ENCODE measurements at regions not wholly inside any gene's neighbourhood (a gene's known extent, or its start where the extent isn't known, plus 50 kb on each side); places are given as distances from the start of the nearest gene placed in this dataset.

DNA sequence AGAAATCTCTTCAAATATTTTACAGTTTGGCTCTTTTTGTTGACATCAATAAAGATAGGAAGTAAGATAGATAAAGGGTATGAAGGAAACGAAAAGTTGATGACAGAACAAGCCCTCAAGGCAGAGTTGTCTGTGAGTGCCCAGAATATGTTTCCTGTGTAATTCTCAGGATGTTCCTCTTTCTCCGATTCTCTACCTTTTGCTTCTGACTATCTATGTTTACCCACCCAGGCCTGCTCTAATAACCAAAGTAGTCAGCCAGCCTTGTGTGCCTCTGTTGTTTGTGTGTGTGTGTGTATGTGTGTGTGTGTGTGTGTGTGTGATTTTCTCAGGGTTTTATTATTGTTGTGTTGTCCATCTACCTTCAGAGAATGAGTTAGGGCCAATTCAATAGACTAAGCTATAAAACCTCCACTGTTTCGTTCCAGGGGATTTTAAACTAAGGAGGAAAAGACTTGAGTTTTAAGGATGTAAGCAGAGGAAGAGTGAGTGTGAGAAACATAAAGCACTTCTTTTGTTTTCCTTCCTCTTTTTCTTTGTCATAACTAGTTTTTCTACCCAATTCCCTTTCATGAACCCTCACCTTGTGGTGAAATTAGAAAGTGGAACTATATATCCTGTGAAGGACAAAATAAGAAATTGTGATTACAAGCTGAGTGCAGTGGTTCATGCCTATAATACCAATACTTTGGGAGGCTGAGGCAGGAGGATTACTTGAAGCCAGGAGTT lies 627.4 kb upstream of the NR5A2 start:
- no peaks in the 10 kb centered on the region for H3K36me3 ChIP-seq (ENCODE audit: control insufficient read depth in 2 of 2, insufficient read depth in 1 of 2, low read length in 2 of 2)
- CTCF ChIA-PET, result interaction anchor here (0.6 kb wide), 1 partner anchor 460 kb away, joined by 6 read pairs; no protein-coding TSS in a partner anchor
- no peak overlapping the region for H3K27ac ChIP-seq (ENCODE audit: extremely low read depth, low read depth, low read length)
- no peak overlapping the region for H3K4me3 ChIP-seq (ENCODE audit: low read depth, low read length)
- POLR2A ChIA-PET, result no interaction called here
- no peaks in the 10 kb centered on the region for H3K4me1 ChIP-seq (ENCODE audit: control insufficient read depth, insufficient read depth, low read length)
- H3K9me3 ChIP-seq (ENCODE audit: control insufficient read depth, insufficient read depth, low read depth, low read length), result no peaks in the 10 kb centered on the region
- TF ChIP-seq ZNF660 (tag by site-specific recombination; IDR thresholded peaks at IDR 0.05), result no peak
- TF ChIP-seq KLF10 (tag by site-specific recombination; IDR thresholded peaks at IDR 0.05), result no peak
- no peak for TF ChIP-seq KLF16 (tag by site-specific recombination; IDR thresholded peaks at IDR 0.05)
- TF ChIP-seq ZNF354C (tag by site-specific recombination; IDR thresholded peaks at IDR 0.05; ENCODE audit: borderline replicate concordance, low read depth), result no peak
- TF ChIP-seq ZNF404 (tag by site-specific recombination; IDR thresholded peaks at IDR 0.05), result no peak
- TF ChIP-seq ZNF549 (tag by site-specific recombination; IDR thresholded peaks at IDR 0.05), result no peak
- no peak for TF ChIP-seq ZNF610 (tag by site-specific recombination; IDR thresholded peaks at IDR 0.05; ENCODE audit: borderline replicate concordance)
- TF ChIP-seq, protein P1, sequence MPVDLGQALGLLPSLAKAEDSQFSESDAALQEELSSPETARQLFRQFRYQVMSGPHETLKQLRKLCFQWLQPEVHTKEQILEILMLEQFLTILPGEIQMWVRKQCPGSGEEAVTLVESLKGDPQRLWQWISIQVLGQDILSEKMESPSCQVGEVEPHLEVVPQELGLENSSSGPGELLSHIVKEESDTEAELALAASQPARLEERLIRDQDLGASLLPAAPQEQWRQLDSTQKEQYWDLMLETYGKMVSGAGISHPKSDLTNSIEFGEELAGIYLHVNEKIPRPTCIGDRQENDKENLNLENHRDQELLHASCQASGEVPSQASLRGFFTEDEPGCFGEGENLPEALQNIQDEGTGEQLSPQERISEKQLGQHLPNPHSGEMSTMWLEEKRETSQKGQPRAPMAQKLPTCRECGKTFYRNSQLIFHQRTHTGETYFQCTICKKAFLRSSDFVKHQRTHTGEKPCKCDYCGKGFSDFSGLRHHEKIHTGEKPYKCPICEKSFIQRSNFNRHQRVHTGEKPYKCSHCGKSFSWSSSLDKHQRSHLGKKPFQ (tag by site-specific recombination; IDR thresholded peaks at IDR 0.05), result no peak
- no peak for TF ChIP-seq ZNF2 (tag by site-specific recombination; IDR thresholded peaks at IDR 0.05)
- no peak for TF ChIP-seq ZNF341 (tag by site-specific recombination; IDR thresholded peaks at IDR 0.05; ENCODE audit: low read depth)
- no peak for TF ChIP-seq ZBTB21 (tag by site-specific recombination; IDR thresholded peaks at IDR 0.05)

DNA sequence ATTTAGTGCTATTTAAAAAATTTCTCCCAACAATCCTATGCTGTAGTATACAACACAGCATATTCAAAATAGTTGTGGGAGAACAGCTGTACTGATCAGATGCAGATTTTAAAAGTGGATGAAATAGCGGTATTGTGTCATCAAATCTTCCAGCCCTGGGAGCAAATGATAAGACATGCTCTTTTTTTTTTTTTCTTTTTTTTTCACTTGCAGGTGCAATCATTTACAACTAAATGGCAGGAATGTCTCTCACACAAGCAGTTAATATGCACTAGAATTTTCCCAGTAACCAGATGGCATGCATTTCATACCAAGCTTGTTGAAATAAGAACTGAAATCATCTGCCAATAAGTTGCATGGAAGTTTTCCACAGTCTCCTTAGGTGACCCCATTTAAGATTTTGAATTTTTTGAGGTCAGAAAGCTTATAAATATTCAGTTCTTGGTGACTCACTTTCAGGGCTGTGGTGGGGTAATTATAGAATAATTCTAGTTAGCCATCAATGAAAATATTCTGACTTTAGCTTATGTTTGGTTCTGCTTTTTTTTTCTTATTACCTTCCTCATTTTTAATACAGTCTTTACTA lies 623.9 kb upstream of the NR5A2 start:
- TF ChIP-seq ZNF121 (tag by site-specific recombination; IDR thresholded peaks at IDR 0.05), result no peak
- no peak for TF ChIP-seq ZNF174 (tag by site-specific recombination; IDR thresholded peaks at IDR 0.05)
- no peak for TF ChIP-seq ZNF423 (tag by site-specific recombination; IDR thresholded peaks at IDR 0.05)
- no peak for TF ChIP-seq ZNF670 (tag by site-specific recombination; IDR thresholded peaks at IDR 0.05; ENCODE audit: low read depth)
- TF ChIP-seq ZNF169 (tag by site-specific recombination; IDR thresholded peaks at IDR 0.05), result no peak
- TF ChIP-seq, protein P2, sequence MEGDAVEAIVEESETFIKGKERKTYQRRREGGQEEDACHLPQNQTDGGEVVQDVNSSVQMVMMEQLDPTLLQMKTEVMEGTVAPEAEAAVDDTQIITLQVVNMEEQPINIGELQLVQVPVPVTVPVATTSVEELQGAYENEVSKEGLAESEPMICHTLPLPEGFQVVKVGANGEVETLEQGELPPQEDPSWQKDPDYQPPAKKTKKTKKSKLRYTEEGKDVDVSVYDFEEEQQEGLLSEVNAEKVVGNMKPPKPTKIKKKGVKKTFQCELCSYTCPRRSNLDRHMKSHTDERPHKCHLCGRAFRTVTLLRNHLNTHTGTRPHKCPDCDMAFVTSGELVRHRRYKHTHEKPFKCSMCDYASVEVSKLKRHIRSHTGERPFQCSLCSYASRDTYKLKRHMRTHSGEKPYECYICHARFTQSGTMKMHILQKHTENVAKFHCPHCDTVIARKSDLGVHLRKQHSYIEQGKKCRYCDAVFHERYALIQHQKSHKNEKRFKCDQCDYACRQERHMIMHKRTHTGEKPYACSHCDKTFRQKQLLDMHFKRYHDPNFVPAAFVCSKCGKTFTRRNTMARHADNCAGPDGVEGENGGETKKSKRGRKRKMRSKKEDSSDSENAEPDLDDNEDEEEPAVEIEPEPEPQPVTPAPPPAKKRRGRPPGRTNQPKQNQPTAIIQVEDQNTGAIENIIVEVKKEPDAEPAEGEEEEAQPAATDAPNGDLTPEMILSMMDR (tag by site-specific recombination; IDR thresholded peaks at IDR 0.05), result no peak
- no peak for TF ChIP-seq ZNF394 (tag by site-specific recombination; IDR thresholded peaks at IDR 0.05; ENCODE audit: borderline replicate concordance)
- no peak for TF ChIP-seq ZNF324 (tag by site-specific recombination; IDR thresholded peaks at IDR 0.05)
- TF ChIP-seq YY2 (tag by site-specific recombination; IDR thresholded peaks at IDR 0.05), result no peak
- Histone ChIP-seq H3K27ac (ENCODE audit: extremely low read depth, low read depth, low read length) (no peak overlapping the region), H3K9me3 (ENCODE audit: control insufficient read depth, insufficient read depth, low read depth, low read length) (no peaks in the 10 kb centered on the region), H3K4me3 (ENCODE audit: low read depth, low read length) (no peak overlapping the region), H3K4me1 (ENCODE audit: control insufficient read depth, insufficient read depth, low read length) (no peaks in the 10 kb centered on the region), H3K36me3 (ENCODE audit: control insufficient read depth in 2 of 2, insufficient read depth in 1 of 2, low read length in 2 of 2) (no peaks in the 10 kb centered on the region)
- ChIA-PET POLR2A (no interaction called here), CTCF (no interaction called here)

Measured in HEK293 (cell line).